RWPE2 (cell line): ENCODE measurements at regions not wholly inside any gene's neighbourhood (a gene's known extent, or its start where the extent isn't known, plus 50 kb on each side); places are given as distances from the start of the nearest gene placed in this dataset.

ENCODE experiments used
- ATAC-seq: fragments of 200-7000 bp; cut with Tn5 transposase; 3 replicates; pipeline ENCODE4 v1.9.1; 2021; ENCODE audit warnings: low read depth
- DNase-seq: peaks from one replicate; pipeline ENCODE4 v3.0.0-alpha.2; 2020; ENCODE audit warnings: low spot score
- H3K27ac ChIP-seq: fragments of 450-650 bp; 2 replicates; pipeline ENCODE4 v1.5.1; 2017; ENCODE audit warnings: mild to moderate bottlenecking; ENCODE audit not compliant: poor library complexity, severe bottlenecking
- H3K27me3 ChIP-seq: fragments of 250-450 bp; sonication (Bioruptor Pico); 2 replicates; pipeline ENCODE4 v1.5.1; 2021; ENCODE audit warnings: mild to moderate bottlenecking, moderate library complexity; ENCODE audit not compliant: insufficient read depth, poor library complexity, severe bottlenecking
- H3K36me3 ChIP-seq: fragments of 250-450 bp; sonication (Bioruptor Pico); 2 replicates; pipeline ENCODE4 v1.5.1; 2020; ENCODE audit warnings: low read depth, mild to moderate bottlenecking, moderate library complexity
- H3K4me1 ChIP-seq: fragments of 250-450 bp; sonication (Bioruptor Pico); 2 replicates; pipeline ENCODE4 v1.5.1; 2021; ENCODE audit warnings: mild to moderate bottlenecking, moderate library complexity; ENCODE audit not compliant: insufficient read depth, poor library complexity, severe bottlenecking
- H3K4me3 ChIP-seq: fragments of 250-450 bp; sonication (Bioruptor Pico); 2 replicates; pipeline ENCODE4 v1.5.1; 2021; ENCODE audit warnings: mild to moderate bottlenecking, moderate library complexity; ENCODE audit not compliant: severe bottlenecking
- H3K9me3 ChIP-seq: fragments of 250-450 bp; sonication (Bioruptor Pico); 2 replicates; pipeline ENCODE4 v1.5.1; 2021; ENCODE audit warnings: mild to moderate bottlenecking, moderate library complexity; ENCODE audit not compliant: severe bottlenecking
- TF ChIP-seq, protein P1 (sequence below): fragments of 450-650 bp; IDR thresholded peaks from one replicate; pipeline ENCODE4 v1.5.1; 2017; ENCODE audit warnings: mild to moderate bottlenecking, moderate library complexity; ENCODE audit not compliant: poor library complexity, severe bottlenecking

DNA sequence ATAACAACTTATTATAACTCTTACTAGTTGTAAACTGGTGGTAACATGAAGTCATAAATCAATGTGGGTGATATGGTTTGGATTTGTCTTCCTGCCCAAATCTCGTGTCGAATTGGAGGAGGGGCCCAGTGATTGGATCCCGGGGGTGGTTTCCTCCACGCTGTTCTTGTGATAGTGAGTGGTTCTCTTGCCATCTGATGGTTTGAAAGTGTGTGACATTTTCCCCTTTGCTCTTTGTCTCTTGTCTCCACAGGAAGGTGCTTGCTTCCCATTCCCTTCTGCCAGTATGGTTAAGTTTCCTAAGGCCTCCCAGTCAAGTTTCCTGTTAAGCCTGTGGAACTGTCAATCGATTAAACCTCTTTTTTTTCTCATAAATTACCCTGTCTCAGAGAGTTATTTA is 321.6 kb downstream of the DSEL start:
- Histone ChIP-seq H3K4me3 (no peak overlapping the region), H3K9me3 (no peaks in the 10 kb centered on the region), H3K27ac (no peak overlapping the region), H3K4me1 (no peaks in the 10 kb centered on the region), H3K27me3 (peaks cover 2% of the 10 kb centered on the region), H3K36me3 (no peaks in the 10 kb centered on the region)
- TF ChIP-seq, protein P1, sequence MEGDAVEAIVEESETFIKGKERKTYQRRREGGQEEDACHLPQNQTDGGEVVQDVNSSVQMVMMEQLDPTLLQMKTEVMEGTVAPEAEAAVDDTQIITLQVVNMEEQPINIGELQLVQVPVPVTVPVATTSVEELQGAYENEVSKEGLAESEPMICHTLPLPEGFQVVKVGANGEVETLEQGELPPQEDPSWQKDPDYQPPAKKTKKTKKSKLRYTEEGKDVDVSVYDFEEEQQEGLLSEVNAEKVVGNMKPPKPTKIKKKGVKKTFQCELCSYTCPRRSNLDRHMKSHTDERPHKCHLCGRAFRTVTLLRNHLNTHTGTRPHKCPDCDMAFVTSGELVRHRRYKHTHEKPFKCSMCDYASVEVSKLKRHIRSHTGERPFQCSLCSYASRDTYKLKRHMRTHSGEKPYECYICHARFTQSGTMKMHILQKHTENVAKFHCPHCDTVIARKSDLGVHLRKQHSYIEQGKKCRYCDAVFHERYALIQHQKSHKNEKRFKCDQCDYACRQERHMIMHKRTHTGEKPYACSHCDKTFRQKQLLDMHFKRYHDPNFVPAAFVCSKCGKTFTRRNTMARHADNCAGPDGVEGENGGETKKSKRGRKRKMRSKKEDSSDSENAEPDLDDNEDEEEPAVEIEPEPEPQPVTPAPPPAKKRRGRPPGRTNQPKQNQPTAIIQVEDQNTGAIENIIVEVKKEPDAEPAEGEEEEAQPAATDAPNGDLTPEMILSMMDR = no peak
- ATAC-seq (no peak), DNase-seq (no peak)

DNA sequence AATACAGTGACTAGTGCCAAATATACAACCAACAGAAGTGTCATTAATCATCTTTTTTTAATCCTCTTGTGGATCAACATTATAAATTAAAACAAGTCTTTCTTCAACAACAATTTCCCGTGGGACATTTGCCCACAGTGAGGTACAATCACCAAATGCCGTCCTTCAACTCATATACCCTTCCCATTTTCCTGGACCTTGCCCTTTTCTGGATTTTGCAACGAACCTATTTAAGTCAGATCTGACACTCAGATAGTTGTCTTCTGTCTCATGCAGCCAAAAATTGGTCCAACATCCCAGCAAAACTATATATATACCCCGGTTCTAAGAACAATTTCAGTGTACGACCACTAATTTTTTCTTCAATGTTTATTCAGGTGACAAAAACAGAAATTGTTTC is 324.0 kb downstream of the DSEL start:
- H3K27ac ChIP-seq = no peak overlapping the region
- H3K9me3 ChIP-seq = no peaks in the 10 kb centered on the region
- no peaks in the 10 kb centered on the region for H3K4me1 ChIP-seq
- H3K27me3 ChIP-seq = peaks cover 2% of the 10 kb centered on the region
- no peak overlapping the region for H3K4me3 ChIP-seq
- DNase-seq = no peak
- H3K36me3 ChIP-seq = no peaks in the 10 kb centered on the region
- no peak for ATAC-seq
- TF ChIP-seq, protein P1 = no peak

DNA sequence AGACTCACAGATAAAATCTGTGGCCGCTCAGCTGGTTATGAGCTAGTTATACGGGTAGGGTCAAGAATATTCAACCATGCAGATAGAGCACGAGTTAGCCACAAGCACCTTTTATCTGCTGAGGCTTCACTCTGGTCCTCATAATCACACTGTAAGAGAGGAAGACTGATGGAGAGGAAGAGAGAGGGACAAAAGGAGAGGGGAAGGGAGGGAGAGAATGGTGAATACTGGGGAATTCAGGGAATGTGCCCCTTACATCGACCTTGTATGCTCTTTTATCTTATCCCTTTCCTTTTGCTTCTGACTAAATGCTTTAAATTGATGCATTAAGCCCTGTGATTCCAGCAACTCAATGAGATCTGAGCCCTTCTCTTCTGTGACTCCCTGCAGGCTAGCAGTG is 333.1 kb downstream of the DSEL start:
- no peak overlapping the region for H3K27ac ChIP-seq
- ATAC-seq (no peak), DNase-seq (no peak)
- no peaks in the 10 kb centered on the region for H3K4me1 ChIP-seq
- H3K4me3 ChIP-seq = no peak overlapping the region
- peaks cover 4% of the 10 kb centered on the region for H3K27me3 ChIP-seq
- no peaks in the 10 kb centered on the region for H3K36me3 ChIP-seq
- H3K9me3 ChIP-seq = no peaks in the 10 kb centered on the region
- TF ChIP-seq, protein P1 = no peak

DNA sequence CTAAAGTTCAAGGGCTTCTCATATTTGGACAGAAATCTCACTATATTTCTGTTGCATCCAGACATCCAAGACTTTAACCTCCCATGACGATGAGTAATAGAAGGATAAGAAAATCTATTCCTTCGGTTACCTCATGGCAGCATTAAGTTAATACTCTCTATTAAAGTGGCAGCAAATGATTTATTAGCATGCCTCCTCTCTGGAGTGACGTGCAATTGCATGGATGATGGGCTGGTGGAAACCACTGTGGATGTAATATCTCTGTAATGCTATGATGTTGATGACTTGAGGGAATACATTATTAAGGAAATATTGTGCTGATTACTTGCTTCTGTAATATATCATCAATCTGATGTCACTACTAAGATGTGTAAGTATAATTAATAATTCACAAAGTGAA is 336.8 kb downstream of the DSEL start:
- no peak for DNase-seq
- no peak for ATAC-seq
- TF ChIP-seq, protein P1 = no peak

DNA sequence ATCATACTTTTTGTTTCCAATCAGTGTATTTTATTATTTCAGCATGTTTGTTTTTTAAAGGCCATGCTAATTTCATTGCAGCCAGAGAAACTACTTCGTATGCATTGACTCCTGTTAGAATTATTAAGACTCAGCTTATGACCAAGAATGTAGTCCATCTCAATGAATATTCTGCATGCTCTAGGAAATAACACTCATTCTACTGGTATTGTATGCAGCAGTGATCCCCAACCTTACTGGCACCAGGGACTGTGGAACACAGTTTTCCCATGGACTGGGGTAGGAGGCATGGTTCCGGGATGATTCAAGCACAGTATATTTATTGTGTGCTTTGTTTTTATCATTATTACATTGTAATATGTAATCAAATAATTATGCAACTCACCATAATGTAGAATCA is 356.9 kb downstream of the DSEL start:
- ATAC-seq (no peak), DNase-seq (no peak)

More for the DNA sequence above, 336.8 kb downstream of the DSEL start:
- Histone ChIP-seq H3K27me3 (peaks cover 4% of the 10 kb centered on the region), H3K9me3 (no peaks in the 10 kb centered on the region), H3K4me3 (no peak overlapping the region), H3K27ac (no peak overlapping the region), H3K4me1 (no peaks in the 10 kb centered on the region), H3K36me3 (no peaks in the 10 kb centered on the region)

More for the DNA sequence above, 356.9 kb downstream of the DSEL start:
- no peaks in the 10 kb centered on the region for H3K4me1 ChIP-seq
- H3K36me3 ChIP-seq = no peaks in the 10 kb centered on the region
- H3K4me3 ChIP-seq = no peak overlapping the region
- no peak overlapping the region for H3K27ac ChIP-seq
- no peaks in the 10 kb centered on the region for H3K27me3 ChIP-seq
- no peaks in the 10 kb centered on the region for H3K9me3 ChIP-seq
- TF ChIP-seq, protein P1 = no peak
